ENCODE measurements at regions not wholly inside any gene's neighbourhood (a gene's known extent, or its start where the extent isn't known, plus 50 kb on each side); places are given as distances from the start of the nearest gene placed in this dataset.

GRCh38 chr3:83434880-83435587 is 1523.8 kb upstream of the CADM2 start (continued):
- TF ChIP-seq POU6F1 (CRISPR knock-in tag; IDR thresholded peaks at IDR 0.05; ENCODE audit: borderline replicate concordance, low read depth), result no peak
- TF ChIP-seq PPARA (CRISPR knock-in tag; IDR thresholded peaks at IDR 0.05; ENCODE audit: borderline replicate concordance), result no peak
- no peak for TF ChIP-seq ESRRG (CRISPR knock-in tag; IDR thresholded peaks at IDR 0.05)
- TF ChIP-seq TOX (CRISPR knock-in tag; IDR thresholded peaks at IDR 0.05; ENCODE audit: borderline replicate concordance), result no peak
- no peak for TF ChIP-seq ZNF565 (CRISPR knock-in tag; conservative IDR thresholded peaks at IDR 0.05; ENCODE audit: low read depth)
- no peak for TF ChIP-seq OSR1 (CRISPR knock-in tag; IDR thresholded peaks at IDR 0.05)
- TF ChIP-seq RARB (CRISPR knock-in tag; IDR thresholded peaks at IDR 0.05), result no peak
- no peak for TF ChIP-seq ZNF8 (CRISPR knock-in tag; IDR thresholded peaks at IDR 0.05)
- no peak for TF ChIP-seq CSDC2 (CRISPR knock-in tag; IDR thresholded peaks at IDR 0.05)

GRCh38 chr3:83438188-83438587 is 1520.6 kb upstream of the CADM2 start:
- no peak for ATAC-seq
- no peak for TF ChIP-seq ZFP3 (CRISPR knock-in tag; IDR thresholded peaks at IDR 0.05)
- TF ChIP-seq ZNF70 (CRISPR knock-in tag; IDR thresholded peaks at IDR 0.05), result no peak
- no peak for TF ChIP-seq GLIS3 (CRISPR knock-in tag; IDR thresholded peaks at IDR 0.05)
- TF ChIP-seq OSR1 (CRISPR knock-in tag; IDR thresholded peaks at IDR 0.05), result no peak
- no peak for TF ChIP-seq TSHZ2 (CRISPR knock-in tag; IDR thresholded peaks at IDR 0.05)
- TF ChIP-seq ZNF565 (CRISPR knock-in tag; conservative IDR thresholded peaks at IDR 0.05; ENCODE audit: low read depth), result no peak
- no peak for TF ChIP-seq ESRRG (CRISPR knock-in tag; IDR thresholded peaks at IDR 0.05)
- TF ChIP-seq CSRNP3 (CRISPR knock-in tag; IDR thresholded peaks at IDR 0.05), result no peak
- TF ChIP-seq SNAI2 (CRISPR knock-in tag; IDR thresholded peaks at IDR 0.05), result no peak
- TF ChIP-seq ARNTL (CRISPR knock-in tag; IDR thresholded peaks at IDR 0.05; ENCODE audit: borderline replicate concordance, low read depth), result no peak
- TF ChIP-seq CSDC2 (CRISPR knock-in tag; IDR thresholded peaks at IDR 0.05), result no peak
- no peak for TF ChIP-seq RARB (CRISPR knock-in tag; IDR thresholded peaks at IDR 0.05)
- TF ChIP-seq ZC3H10 (CRISPR knock-in tag; IDR thresholded peaks at IDR 0.05), result no peak
- TF ChIP-seq TOX (CRISPR knock-in tag; IDR thresholded peaks at IDR 0.05; ENCODE audit: borderline replicate concordance), result no peak
- no peak for TF ChIP-seq PATZ1 (CRISPR knock-in tag; IDR thresholded peaks at IDR 0.05; ENCODE audit: borderline replicate concordance)
- TF ChIP-seq BACH2 (CRISPR knock-in tag; IDR thresholded peaks at IDR 0.05; ENCODE audit: borderline replicate concordance), result no peak
- no peak for TF ChIP-seq POU6F1 (CRISPR knock-in tag; IDR thresholded peaks at IDR 0.05; ENCODE audit: borderline replicate concordance, low read depth)
- TF ChIP-seq ZNF8 (CRISPR knock-in tag; IDR thresholded peaks at IDR 0.05), result no peak

- ATAC-seq, result no peak
- TF ChIP-seq TSHZ2 (CRISPR knock-in tag; IDR thresholded peaks at IDR 0.05), result no peak
- TF ChIP-seq RARB (CRISPR knock-in tag; IDR thresholded peaks at IDR 0.05), result no peak
- no peak for TF ChIP-seq BACH2 (CRISPR knock-in tag; IDR thresholded peaks at IDR 0.05; ENCODE audit: borderline replicate concordance)
- TF ChIP-seq PPARA (CRISPR knock-in tag; IDR thresholded peaks at IDR 0.05; ENCODE audit: borderline replicate concordance), result no peak
- TF ChIP-seq ESRRG (CRISPR knock-in tag; IDR thresholded peaks at IDR 0.05), result no peak
- TF ChIP-seq TCF4 (CRISPR knock-in tag; IDR thresholded peaks at IDR 0.05; ENCODE audit: borderline replicate concordance), result no peak
- no peak for TF ChIP-seq SNAI2 (CRISPR knock-in tag; IDR thresholded peaks at IDR 0.05)
- no peak for TF ChIP-seq TOX (CRISPR knock-in tag; IDR thresholded peaks at IDR 0.05; ENCODE audit: borderline replicate concordance)
- TF ChIP-seq ZNF70 (CRISPR knock-in tag; IDR thresholded peaks at IDR 0.05), result no peak
- no peak for TF ChIP-seq CSDC2 (CRISPR knock-in tag; IDR thresholded peaks at IDR 0.05)
- TF ChIP-seq CREB5 (CRISPR knock-in tag; IDR thresholded peaks at IDR 0.05; ENCODE audit: low read depth), result no peak
- no peak for TF ChIP-seq OSR1 (CRISPR knock-in tag; IDR thresholded peaks at IDR 0.05)
These were observed 1505.7 kb upstream of the CADM2 start for GRCh38 chr3:83453056-83453455.
